ENCODE measurements at regions not wholly inside any gene's neighbourhood (a gene's known extent, or its start where the extent isn't known, plus 50 kb on each side); places are given as distances from the start of the nearest gene placed in this dataset.

GRCh38 chr3:150152567-150152966 lies 181.9 kb upstream of the PFN2 start:
- peaks cover 4% of the 10 kb centered on the region for H3K4me1 Mint-ChIP-seq (ENCODE audit: low read depth)
- H3K9me3 Mint-ChIP-seq, result peaks cover 0 to 1% of the 10 kb centered on the region in 2 donors
- DNase-seq, result no peak

DNA sequence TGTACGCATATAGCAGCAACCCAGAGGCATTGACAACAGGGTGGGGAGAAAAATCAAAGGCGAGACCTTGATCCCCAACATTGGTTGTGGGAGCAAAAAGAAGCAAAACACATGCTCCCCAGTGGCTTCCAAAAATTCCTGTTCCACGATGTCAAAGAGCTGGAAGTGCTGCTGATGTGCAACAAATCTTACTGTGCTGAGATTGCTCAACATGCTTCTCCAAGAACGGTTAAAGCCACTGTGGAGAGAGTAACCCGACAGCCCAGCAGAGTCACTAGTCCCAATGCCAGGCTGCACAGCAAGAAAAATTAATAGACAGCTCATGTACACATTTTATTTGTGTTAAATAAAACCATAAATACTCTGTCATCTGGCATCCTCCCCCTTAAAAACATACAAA lies 179.9 kb upstream of the PFN2 start:
- Mint-ChIP-seq H3K27me3 (ENCODE audit: low read depth) (peaks cover 8% of the 10 kb centered on the region), H3K9me3 (peaks cover 0 to 1% of the 10 kb centered on the region in 2 donors), H3K36me3 (ENCODE audit: insufficient read depth in 2 of 2) (no peaks in the 10 kb centered on the region), H3K4me3 (no peak overlapping the region), H3K4me1 (ENCODE audit: low read depth) (peaks cover 12% of the 10 kb centered on the region), H3K27ac (no peak overlapping the region)
- ATAC-seq (replicated peaks in 1 of 2), result no peak
- DNase-seq, result no peak

More at GRCh38 chr3:150152567-150152966, 181.9 kb upstream of the PFN2 start:
- H3K36me3 Mint-ChIP-seq (ENCODE audit: insufficient read depth in 2 of 2), result no peaks in the 10 kb centered on the region
- ATAC-seq (replicated peaks in 1 of 2), result no peak
- peaks cover 8% of the 10 kb centered on the region for H3K27me3 Mint-ChIP-seq (ENCODE audit: low read depth)
- no peak overlapping the region for H3K4me3 Mint-ChIP-seq
- no peak overlapping the region for H3K27ac Mint-ChIP-seq

GRCh38 chr3:150149651-150150051 lies 179.0 kb upstream of the PFN2 start:
- no peak for DNase-seq
- no peaks in the 10 kb centered on the region for H3K36me3 Mint-ChIP-seq (ENCODE audit: insufficient read depth in 2 of 2)
- peaks cover 12% of the 10 kb centered on the region for H3K4me1 Mint-ChIP-seq (ENCODE audit: low read depth)
- ATAC-seq (replicated peaks in 1 of 2), result no peak
- H3K27me3 Mint-ChIP-seq (ENCODE audit: low read depth), result peaks cover 13% of the 10 kb centered on the region
- no peak overlapping the region for H3K4me3 Mint-ChIP-seq
- no peak overlapping the region for H3K27ac Mint-ChIP-seq
- peaks cover 0 to 1% of the 10 kb centered on the region in 2 donors for H3K9me3 Mint-ChIP-seq

DNA sequence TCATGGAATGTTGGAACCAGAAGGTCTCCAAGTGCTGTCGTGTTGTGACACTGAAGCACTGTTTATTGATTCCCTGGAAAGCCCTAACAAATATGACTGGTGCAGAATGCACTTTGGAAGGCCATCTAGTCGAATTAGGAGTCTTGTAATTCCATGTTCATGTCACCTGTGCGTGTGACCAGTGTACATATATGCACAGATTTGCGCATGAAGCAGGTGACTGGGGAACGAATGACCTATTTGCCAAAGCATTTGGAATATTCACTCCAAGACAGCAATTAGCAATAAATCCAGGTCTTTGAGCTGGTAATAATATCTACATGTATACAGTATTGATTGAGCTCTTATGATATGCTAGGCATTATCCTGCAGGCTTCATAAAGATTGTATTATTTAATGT lies 177.5 kb upstream of the PFN2 start:
- peaks cover 12% of the 10 kb centered on the region for H3K4me1 Mint-ChIP-seq (ENCODE audit: low read depth)
- no peak for ATAC-seq (replicated peaks in 1 of 2)
- H3K4me3 Mint-ChIP-seq, result no peak overlapping the region
- peaks cover 21% of the 10 kb centered on the region for H3K27me3 Mint-ChIP-seq (ENCODE audit: low read depth)
- H3K9me3 Mint-ChIP-seq, result peaks cover 0 to 1% of the 10 kb centered on the region in 2 donors
- no peak overlapping the region for H3K27ac Mint-ChIP-seq
- H3K36me3 Mint-ChIP-seq (ENCODE audit: insufficient read depth in 2 of 2), result no peaks in the 10 kb centered on the region
- DNase-seq, result no peak

DNA sequence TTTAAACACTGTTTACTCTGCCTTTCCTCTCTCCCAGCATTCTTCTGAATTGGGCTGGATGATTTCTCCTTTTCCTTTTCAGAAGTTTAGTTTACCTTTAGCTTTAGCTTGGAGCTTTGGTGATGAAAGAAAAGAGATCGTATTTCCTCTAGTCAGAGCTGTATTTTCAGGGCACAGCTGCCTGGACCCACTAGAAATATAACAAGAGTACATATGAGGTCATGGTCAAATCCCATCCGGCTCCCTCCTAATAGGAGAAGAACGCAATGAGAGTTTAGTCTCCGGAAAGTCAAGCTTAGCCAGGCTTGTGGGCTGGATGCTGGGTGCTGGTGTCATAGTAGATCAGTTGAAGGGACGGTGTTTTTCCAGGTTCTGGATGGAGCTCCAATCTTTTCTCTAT lies 177.1 kb upstream of the PFN2 start:
- DNase-seq (no peak), ATAC-seq (replicated peaks in 1 of 2) (no peak)
- H3K27me3 Mint-ChIP-seq (ENCODE audit: low read depth), result peaks cover 21% of the 10 kb centered on the region
- no peak overlapping the region for H3K27ac Mint-ChIP-seq
- H3K4me3 Mint-ChIP-seq, result no peak overlapping the region
- peaks cover 12% of the 10 kb centered on the region for H3K4me1 Mint-ChIP-seq (ENCODE audit: low read depth)
- peaks cover 0 to 1% of the 10 kb centered on the region in 2 donors for H3K9me3 Mint-ChIP-seq
- H3K36me3 Mint-ChIP-seq (ENCODE audit: insufficient read depth in 2 of 2), result no peaks in the 10 kb centered on the region

DNA sequence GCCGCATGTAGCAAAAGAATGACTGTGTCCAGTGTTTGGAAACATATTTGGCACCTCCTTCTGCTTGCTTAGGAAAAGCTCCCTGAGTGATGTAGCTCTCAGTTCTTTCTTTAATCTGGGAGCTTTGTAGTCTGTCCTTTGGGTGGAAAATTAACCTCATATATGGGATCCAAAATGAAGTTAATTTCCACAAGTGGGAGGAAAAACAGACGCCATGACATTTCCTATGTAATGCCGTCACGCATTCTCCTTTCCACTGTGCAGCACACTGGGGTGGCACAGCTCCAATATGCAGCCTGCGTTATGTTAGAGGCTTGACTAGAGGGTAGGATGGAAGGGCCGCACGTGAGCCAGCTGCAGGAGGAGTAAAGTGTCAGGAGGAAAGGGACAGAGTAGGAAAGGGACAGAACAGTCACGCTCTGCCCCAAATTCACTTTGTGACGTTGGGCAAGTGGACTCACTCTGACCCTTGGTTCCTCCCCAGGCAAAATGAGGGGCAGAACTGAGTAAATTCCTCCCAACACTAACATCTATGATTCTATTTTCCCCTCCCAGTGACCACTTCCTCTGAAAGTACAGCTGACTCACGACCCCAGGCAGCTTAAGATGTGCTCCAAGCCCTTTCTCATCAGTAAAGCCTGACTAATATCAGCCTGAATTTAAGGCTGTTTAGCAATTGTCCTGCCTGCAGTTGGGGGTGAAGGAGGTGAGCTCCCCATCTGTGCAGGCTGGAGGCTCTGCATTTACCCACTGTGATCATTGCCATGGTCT lies 176.5 kb upstream of the PFN2 start:
- Mint-ChIP-seq H3K36me3 (ENCODE audit: insufficient read depth in 2 of 2) (no peaks in the 10 kb centered on the region), H3K9me3 (no peaks in the 10 kb centered on the region), H3K27ac (no peak overlapping the region), H3K4me3 (no peak overlapping the region), H3K4me1 (ENCODE audit: low read depth) (peaks cover 12% of the 10 kb centered on the region), H3K27me3 (ENCODE audit: low read depth) (peaks cover 21% of the 10 kb centered on the region)
- peak; percentile 21 to 22 for DNase-seq
- ATAC-seq (replicated peaks in 1 of 2), result peak; percentile 92 to 95

- ATAC-seq (replicated peaks in 1 of 2) (no peak), DNase-seq (no peak)
- H3K36me3 Mint-ChIP-seq (ENCODE audit: insufficient read depth in 2 of 2), result no peaks in the 10 kb centered on the region
- no peak overlapping the region for H3K4me3 Mint-ChIP-seq
- H3K9me3 Mint-ChIP-seq, result no peaks in the 10 kb centered on the region
- H3K4me1 Mint-ChIP-seq (ENCODE audit: low read depth), result peaks cover 12% of the 10 kb centered on the region
- H3K27me3 Mint-ChIP-seq (ENCODE audit: low read depth), result peaks cover 12% of the 10 kb centered on the region
- H3K27ac Mint-ChIP-seq, result no peak overlapping the region
These were observed 175.0 kb upstream of the PFN2 start for GRCh38 chr3:150145659-150146058.

- peaks cover 12% of the 10 kb centered on the region for H3K27me3 Mint-ChIP-seq (ENCODE audit: low read depth)
- no peak overlapping the region for H3K4me3 Mint-ChIP-seq
- no peak for ATAC-seq (replicated peaks in 1 of 2)
- H3K4me1 Mint-ChIP-seq (ENCODE audit: low read depth), result peaks cover 12% of the 10 kb centered on the region
- no peaks in the 10 kb centered on the region for H3K36me3 Mint-ChIP-seq (ENCODE audit: insufficient read depth in 2 of 2)
- no peaks in the 10 kb centered on the region for H3K9me3 Mint-ChIP-seq
- no peak for DNase-seq
- H3K27ac Mint-ChIP-seq, result no peak overlapping the region
These were observed 173.6 kb upstream of the PFN2 start for GRCh38 chr3:150144191-150144708.

DNA sequence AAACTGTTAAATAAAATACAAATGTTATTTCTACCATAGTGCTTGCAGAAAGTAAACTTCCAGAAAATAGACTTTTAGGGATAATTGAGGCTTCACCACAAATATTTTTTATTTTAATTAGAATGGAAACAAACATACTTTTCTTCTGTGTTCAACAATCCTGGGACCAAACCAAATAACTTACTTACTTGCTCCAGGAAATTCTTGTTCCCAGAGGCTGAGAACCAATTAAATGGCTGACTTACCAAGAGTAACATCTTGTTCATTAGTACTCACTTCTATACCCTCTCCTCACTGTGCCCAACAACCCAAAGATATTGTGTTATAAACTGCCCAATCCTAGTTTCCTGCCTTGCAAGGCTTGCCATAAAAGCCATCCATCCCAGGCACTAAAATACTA lies 172.2 kb upstream of the PFN2 start:
- ATAC-seq (replicated peaks in 1 of 2), result no peak
- peaks cover 11% of the 10 kb centered on the region for H3K4me1 Mint-ChIP-seq (ENCODE audit: low read depth)
- no peak for DNase-seq
- no peak overlapping the region for H3K27ac Mint-ChIP-seq
- peaks cover 12% of the 10 kb centered on the region for H3K27me3 Mint-ChIP-seq (ENCODE audit: low read depth)
- no peaks in the 10 kb centered on the region for H3K9me3 Mint-ChIP-seq
- no peaks in the 10 kb centered on the region for H3K36me3 Mint-ChIP-seq (ENCODE audit: insufficient read depth in 2 of 2)
- H3K4me3 Mint-ChIP-seq, result no peak overlapping the region

DNA sequence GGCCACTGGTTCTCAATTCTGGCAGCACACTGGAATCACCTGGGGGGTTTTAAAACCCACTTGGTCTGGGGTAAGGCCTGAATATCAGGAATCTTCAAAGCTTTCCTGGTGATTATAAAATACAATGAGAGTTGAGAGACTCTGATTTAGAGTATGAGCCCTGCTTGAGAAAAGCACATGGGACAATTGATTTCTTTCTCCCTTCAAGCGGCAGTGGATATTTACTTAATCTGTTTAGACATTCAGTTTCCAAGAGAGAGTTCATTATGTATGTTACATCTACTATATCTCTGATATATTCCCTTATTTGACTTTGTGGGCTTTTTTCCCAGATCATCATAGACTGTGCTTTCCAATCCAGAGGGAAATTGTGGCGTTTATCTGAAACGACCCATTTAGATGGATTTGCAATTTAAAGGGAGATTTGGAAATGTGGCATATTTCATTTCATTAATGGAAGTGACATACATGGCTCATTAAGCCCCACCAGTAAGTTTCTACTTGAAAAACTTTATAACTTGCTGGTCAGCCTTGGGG lies 171.2 kb upstream of the PFN2 start:
- DNase-seq (no peak), ATAC-seq (replicated peaks in 1 of 2) (no peak)
- H3K4me3 Mint-ChIP-seq, result no peak overlapping the region
- no peak overlapping the region for H3K27ac Mint-ChIP-seq
- H3K4me1 Mint-ChIP-seq (ENCODE audit: low read depth), result peaks cover under 1% of the 10 kb centered on the region
- no peaks in the 10 kb centered on the region for H3K36me3 Mint-ChIP-seq (ENCODE audit: insufficient read depth in 2 of 2)
- H3K9me3 Mint-ChIP-seq, result no peaks in the 10 kb centered on the region
- peaks cover 18% of the 10 kb centered on the region for H3K27me3 Mint-ChIP-seq (ENCODE audit: low read depth)

- no peaks in the 10 kb centered on the region for H3K36me3 Mint-ChIP-seq (ENCODE audit: insufficient read depth in 2 of 2)
- no peak for DNase-seq
- H3K4me1 Mint-ChIP-seq (ENCODE audit: low read depth), result no peaks in the 10 kb centered on the region
- no peak overlapping the region for H3K4me3 Mint-ChIP-seq
- H3K9me3 Mint-ChIP-seq, result no peaks in the 10 kb centered on the region
- ATAC-seq (replicated peaks in 1 of 2), result no peak
- H3K27me3 Mint-ChIP-seq (ENCODE audit: low read depth), result peaks cover 26% of the 10 kb centered on the region
- H3K27ac Mint-ChIP-seq, result no peak overlapping the region
These were observed 170.1 kb upstream of the PFN2 start for GRCh38 chr3:150140614-150141321.

- no peaks in the 10 kb centered on the region for H3K4me1 Mint-ChIP-seq (ENCODE audit: low read depth)
- H3K27me3 Mint-ChIP-seq (ENCODE audit: low read depth), result peaks cover 23% of the 10 kb centered on the region
- DNase-seq, result no peak
- no peak overlapping the region for H3K27ac Mint-ChIP-seq
- H3K9me3 Mint-ChIP-seq, result no peaks in the 10 kb centered on the region
- H3K4me3 Mint-ChIP-seq, result no peak overlapping the region
- ATAC-seq (replicated peaks in 1 of 2), result no peak
- no peaks in the 10 kb centered on the region for H3K36me3 Mint-ChIP-seq (ENCODE audit: insufficient read depth in 2 of 2)
These were observed 168.1 kb upstream of the PFN2 start for GRCh38 chr3:150138824-150139223.

DNA sequence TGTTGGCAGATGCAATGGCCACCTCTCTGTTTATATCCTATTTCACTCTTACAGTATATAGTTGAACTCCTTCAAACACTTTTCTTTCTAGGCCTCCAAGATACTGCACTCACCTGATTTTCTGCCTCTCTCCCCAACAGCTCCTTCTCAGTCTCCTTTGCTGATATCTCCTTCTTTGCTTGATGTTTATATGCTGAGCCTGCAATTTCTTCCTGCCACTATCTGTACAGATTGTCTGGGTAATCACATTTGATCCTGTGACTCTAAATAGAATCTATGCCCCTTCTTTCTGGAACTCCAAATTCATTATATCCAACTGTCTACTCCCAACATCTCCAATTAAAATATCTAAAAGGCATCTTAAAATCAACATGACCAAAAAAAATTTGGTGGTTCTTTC lies 165.5 kb upstream of the PFN2 start:
- Mint-ChIP-seq H3K36me3 (ENCODE audit: insufficient read depth in 2 of 2) (no peaks in the 10 kb centered on the region), H3K27ac (no peak overlapping the region), H3K27me3 (ENCODE audit: low read depth) (peaks cover 31% of the 10 kb centered on the region), H3K4me1 (ENCODE audit: low read depth) (no peaks in the 10 kb centered on the region), H3K4me3 (no peak overlapping the region), H3K9me3 (no peaks in the 10 kb centered on the region)
- no peak for ATAC-seq (replicated peaks in 1 of 2)
- no peak for DNase-seq

All from activated T-cell treated with anti-CD3 and anti-CD28 coated beads, Interleukin-2, amount 50 U/mL, for 72 hours (primary cell).